ENCODE measurements at regions not wholly inside any gene's neighbourhood (a gene's known extent, or its start where the extent isn't known, plus 50 kb on each side); places are given as distances from the start of the nearest gene placed in this dataset.

DNA sequence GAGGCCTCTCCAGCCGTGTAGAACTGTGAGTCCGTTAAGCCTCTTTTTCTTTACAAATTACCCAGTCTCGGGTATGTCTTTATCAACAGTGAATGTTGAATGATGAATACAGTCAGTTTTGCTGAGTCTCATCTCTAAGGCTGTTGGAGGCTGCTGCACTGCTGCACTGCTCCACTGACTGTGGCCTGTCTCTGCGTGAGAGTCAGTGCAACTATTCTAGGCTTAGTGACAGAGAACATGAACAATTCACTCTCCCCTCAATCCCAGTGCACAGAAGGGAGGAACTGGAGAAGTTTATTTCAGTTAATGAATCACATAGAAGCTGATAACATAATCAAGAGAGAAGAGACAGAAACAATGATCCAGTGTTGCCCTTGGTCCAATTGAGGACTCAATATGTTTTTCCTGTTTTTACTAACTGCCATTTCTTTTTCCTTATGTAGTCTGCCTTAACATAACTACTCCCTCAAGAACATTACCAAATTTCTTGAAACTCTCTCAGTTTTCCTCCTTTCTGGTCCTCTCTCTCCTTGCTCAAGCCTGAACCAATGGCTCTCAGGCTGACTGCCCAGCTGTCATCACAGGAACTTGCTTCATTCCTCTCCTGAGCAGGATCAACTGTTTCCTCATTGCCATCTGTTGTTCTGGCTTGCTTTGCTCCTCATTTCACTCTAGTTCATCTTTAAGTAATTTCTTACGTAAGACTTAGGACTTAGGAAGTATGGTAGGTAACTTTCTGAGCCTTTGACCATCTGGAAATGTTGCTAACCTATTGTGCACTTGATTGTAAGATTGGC is 483.2 kb downstream of the METTL4 start:
- TF ChIP-seq POLR2A (IDR thresholded peaks at IDR 0.05; ENCODE audit: extremely low read depth, insufficient read length) (no peak), MAX (IDR thresholded peaks at IDR 0.05; ENCODE audit: low read depth, low read length) (peak; percentile 17; the same call in 1 of the 2 replicates), MYC (IDR thresholded peaks at IDR 0.05; ENCODE audit: low read depth, low read length) (peak; percentile 54; the same call in 1 of the 2 replicates)
- H3K4me3 ChIP-seq (ENCODE audit: low read depth, low read length) = no peak overlapping the region
- DNase-seq (ENCODE audit: low read depth) = peak; percentile 89

DNA sequence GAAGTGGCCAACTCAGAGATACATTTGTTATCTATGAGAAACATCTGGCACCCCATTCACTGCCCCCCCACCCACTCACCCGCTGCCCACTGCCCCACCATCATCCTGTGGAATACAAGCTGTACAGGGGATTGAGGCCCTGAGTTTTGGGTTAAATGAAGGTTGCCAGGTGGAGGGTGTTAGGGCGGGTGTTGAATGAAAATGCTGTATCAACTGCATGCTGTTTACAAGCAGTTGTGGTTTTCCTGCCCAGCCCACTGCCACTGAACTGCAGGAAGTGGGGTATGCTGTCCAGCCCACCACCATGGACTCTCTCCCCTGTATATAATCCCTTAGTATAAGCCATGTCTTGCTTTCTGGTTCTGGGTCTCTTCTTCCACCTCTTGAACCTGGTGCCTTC is 481.9 kb downstream of the METTL4 start:
- peak overlapping the region; percentile 8 for H3K4me3 ChIP-seq (ENCODE audit: low read depth, low read length)
- DNase-seq (ENCODE audit: low read depth) = peak; percentile 75
- no peak for TF ChIP-seq POLR2A (IDR thresholded peaks at IDR 0.05; ENCODE audit: extremely low read depth, insufficient read length)
- no peak for TF ChIP-seq MYC (IDR thresholded peaks at IDR 0.05; ENCODE audit: low read depth, low read length)
- no peak for TF ChIP-seq MAX (IDR thresholded peaks at IDR 0.05; ENCODE audit: low read depth, low read length)
- TF ChIP-seq, protein P1, sequence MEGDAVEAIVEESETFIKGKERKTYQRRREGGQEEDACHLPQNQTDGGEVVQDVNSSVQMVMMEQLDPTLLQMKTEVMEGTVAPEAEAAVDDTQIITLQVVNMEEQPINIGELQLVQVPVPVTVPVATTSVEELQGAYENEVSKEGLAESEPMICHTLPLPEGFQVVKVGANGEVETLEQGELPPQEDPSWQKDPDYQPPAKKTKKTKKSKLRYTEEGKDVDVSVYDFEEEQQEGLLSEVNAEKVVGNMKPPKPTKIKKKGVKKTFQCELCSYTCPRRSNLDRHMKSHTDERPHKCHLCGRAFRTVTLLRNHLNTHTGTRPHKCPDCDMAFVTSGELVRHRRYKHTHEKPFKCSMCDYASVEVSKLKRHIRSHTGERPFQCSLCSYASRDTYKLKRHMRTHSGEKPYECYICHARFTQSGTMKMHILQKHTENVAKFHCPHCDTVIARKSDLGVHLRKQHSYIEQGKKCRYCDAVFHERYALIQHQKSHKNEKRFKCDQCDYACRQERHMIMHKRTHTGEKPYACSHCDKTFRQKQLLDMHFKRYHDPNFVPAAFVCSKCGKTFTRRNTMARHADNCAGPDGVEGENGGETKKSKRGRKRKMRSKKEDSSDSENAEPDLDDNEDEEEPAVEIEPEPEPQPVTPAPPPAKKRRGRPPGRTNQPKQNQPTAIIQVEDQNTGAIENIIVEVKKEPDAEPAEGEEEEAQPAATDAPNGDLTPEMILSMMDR (IDR thresholded peaks at IDR 0.05; ENCODE audit: low read depth, low read length) = no peak

GRCh38 chr18:2091937-2092336 is 479.4 kb downstream of the METTL4 start:
- no peak for DNase-seq (ENCODE audit: low read depth)
- TF ChIP-seq POLR2A (IDR thresholded peaks at IDR 0.05; ENCODE audit: extremely low read depth, insufficient read length) (no peak), MAX (IDR thresholded peaks at IDR 0.05; ENCODE audit: low read depth, low read length) (no peak), MYC (IDR thresholded peaks at IDR 0.05; ENCODE audit: low read depth, low read length) (no peak)
- TF ChIP-seq, protein P1 (IDR thresholded peaks at IDR 0.05; ENCODE audit: low read depth, low read length) = no peak
- H3K4me3 ChIP-seq (ENCODE audit: low read depth, low read length) = no peak overlapping the region

DNA sequence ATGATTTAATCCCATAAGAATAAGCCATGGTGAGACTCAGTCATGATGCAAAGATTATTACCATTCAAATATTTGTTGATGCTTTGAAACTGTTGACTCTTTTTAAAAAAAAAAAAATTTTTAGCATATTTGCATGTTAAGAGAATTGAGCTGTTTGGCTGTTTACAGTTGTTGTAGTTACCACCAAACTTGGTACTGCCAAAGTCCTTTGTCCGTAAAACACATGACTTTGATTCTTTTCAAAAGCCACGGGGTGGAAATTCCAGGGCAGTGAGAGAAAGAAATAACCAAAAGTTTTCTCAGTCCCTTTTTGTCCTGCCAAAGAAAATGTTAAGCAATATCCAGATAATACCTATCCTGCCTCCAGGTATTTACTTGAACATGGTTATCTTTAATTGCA is 474.8 kb downstream of the METTL4 start:
- no peak overlapping the region for H3K4me3 ChIP-seq (ENCODE audit: low read depth, low read length)
- DNase-seq (ENCODE audit: low read depth) = no peak
- TF ChIP-seq MYC (IDR thresholded peaks at IDR 0.05; ENCODE audit: low read depth, low read length) (no peak), POLR2A (IDR thresholded peaks at IDR 0.05; ENCODE audit: extremely low read depth, insufficient read length) (no peak), MAX (IDR thresholded peaks at IDR 0.05; ENCODE audit: low read depth, low read length) (no peak)
- TF ChIP-seq, protein P1 (IDR thresholded peaks at IDR 0.05; ENCODE audit: low read depth, low read length) = no peak

- no peak for DNase-seq (ENCODE audit: low read depth)
- H3K4me3 ChIP-seq (ENCODE audit: low read depth, low read length) = no peak overlapping the region
- no peak for TF ChIP-seq MAX (IDR thresholded peaks at IDR 0.05; ENCODE audit: low read depth, low read length)
- no peak for TF ChIP-seq POLR2A (IDR thresholded peaks at IDR 0.05; ENCODE audit: extremely low read depth, insufficient read length)
- TF ChIP-seq MYC (IDR thresholded peaks at IDR 0.05; ENCODE audit: low read depth, low read length) = no peak
- TF ChIP-seq, protein P1 (IDR thresholded peaks at IDR 0.05; ENCODE audit: low read depth, low read length) = no peak
Observed at GRCh38 chr18:2100694-2101213, 470.6 kb downstream of the METTL4 start.

GRCh38 chr18:2102022-2102421 is 469.3 kb downstream of the METTL4 start:
- no peak overlapping the region for H3K4me3 ChIP-seq (ENCODE audit: low read depth, low read length)
- TF ChIP-seq MYC (IDR thresholded peaks at IDR 0.05; ENCODE audit: low read depth, low read length) (no peak), POLR2A (IDR thresholded peaks at IDR 0.05; ENCODE audit: extremely low read depth, insufficient read length) (no peak), MAX (IDR thresholded peaks at IDR 0.05; ENCODE audit: low read depth, low read length) (no peak)
- peak; percentile 24 for DNase-seq (ENCODE audit: low read depth)
